GM21360 (cell line): ENCODE measurements at regions not wholly inside any gene's neighbourhood (a gene's known extent, or its start where the extent isn't known, plus 50 kb on each side); places are given as distances from the start of the nearest gene placed in this dataset.
A peak's percentile ranks its signal among the peaks of the same experiment; 100 is the strongest.

Experiments
- ATAC-seq: cut with Tn5 transposase; IDR thresholded peaks from one replicate; pipeline ENCODE4 v1.9.1; 2021; ENCODE audit warnings: mild to moderate bottlenecking, moderate library complexity; ENCODE audit not compliant: unreplicated experiment

- no peak for ATAC-seq
These were observed 226.2 kb downstream of the MC4R start for GRCh38 chr18:60146220-60146960.

DNA sequence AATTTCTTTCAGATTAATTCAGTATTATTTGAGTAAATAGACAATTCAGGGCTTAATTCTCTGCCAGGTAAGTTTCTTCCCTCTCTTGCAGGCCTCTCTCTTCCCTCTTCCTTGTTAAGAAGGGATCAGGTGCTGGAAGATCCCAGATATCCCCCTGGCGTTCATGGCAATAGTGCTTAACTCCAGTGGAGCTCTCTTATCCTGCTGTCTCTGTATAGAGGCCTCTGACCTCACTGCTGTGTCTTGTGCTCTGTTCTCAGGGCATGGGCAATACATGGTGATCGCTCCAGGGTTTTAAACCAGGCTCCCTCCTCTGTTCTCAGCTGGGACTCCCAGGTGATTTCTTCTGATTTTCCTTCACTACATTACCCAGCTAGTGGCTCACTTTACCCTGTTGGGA, 226.8 kb downstream of the MC4R start:
- ATAC-seq: no peak

GRCh38 chr18:60134806-60135205, 235.0 kb downstream of the PMAIP1 start:
- no peak for ATAC-seq

GRCh38 chr18:60130284-60130683, 230.5 kb downstream of the PMAIP1 start:
- no peak for ATAC-seq

DNA sequence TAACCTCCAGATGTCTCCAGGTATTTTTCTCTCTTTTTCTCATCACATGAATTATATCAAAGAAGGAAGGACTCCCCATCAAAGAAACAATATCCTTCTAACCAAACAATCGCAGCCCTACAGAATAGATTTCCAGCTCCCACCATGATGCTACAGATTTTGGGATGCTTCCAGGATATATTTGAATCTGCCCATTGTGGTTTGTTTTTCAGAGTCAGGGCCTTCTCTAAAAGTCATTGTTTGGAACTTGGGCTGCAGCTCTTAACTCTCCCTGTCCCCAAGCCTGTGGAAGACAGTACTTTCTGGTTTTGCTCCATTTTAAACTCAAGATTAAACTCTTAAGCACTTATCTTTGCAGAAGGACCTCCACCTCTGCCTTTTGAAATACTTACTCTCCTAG, 223.2 kb downstream of the PMAIP1 start:
- ATAC-seq: no peak

GRCh38 chr18:60122339-60122738, 222.5 kb downstream of the PMAIP1 start:
- no peak for ATAC-seq

- ATAC-seq: no peak
These were observed 220.5 kb downstream of the PMAIP1 start for GRCh38 chr18:60120231-60120750.

- no peak for ATAC-seq
These were observed 217.5 kb downstream of the PMAIP1 start for GRCh38 chr18:60117321-60117720.

DNA sequence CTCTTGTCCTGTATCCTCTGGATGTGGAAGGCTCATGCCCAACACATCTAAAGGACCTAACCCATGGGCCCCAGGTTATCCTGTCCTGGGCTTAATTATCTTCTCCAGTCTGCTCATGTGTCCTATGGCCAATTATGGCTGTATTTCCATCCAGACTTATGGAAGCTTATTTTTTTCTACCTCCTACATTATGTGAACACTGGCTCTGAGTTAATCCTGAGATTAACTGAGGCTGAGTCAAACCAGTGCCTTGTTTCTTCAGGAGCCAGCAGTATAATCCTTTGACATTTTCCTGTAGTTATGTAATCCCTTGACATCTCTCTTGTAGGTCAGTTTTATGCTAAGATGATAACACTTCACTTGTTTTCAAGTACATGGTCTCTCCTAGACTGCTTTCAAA, 213.6 kb downstream of the PMAIP1 start:
- no peak for ATAC-seq

DNA sequence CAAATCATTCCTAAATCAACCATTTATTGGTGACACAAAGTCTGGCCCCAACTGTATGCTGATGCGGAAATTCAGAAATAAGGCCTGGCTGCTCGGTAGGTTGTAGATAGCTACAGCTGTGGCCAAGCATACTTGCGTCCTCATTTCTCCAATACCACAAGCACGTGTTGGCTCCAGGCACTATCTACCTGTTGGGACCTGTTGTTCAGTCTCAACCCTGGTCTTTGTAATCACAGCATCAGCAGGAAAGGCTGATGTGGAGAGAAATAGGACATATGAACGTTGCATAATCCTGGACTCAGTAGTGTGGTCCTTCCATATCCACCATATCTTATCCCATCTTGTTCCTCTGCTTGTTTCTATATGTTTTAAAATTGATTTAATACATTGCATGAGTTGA, 212.6 kb downstream of the PMAIP1 start:
- no peak for ATAC-seq

- no peak for ATAC-seq
These were observed 211.7 kb downstream of the PMAIP1 start for GRCh38 chr18:60111525-60111924.

DNA sequence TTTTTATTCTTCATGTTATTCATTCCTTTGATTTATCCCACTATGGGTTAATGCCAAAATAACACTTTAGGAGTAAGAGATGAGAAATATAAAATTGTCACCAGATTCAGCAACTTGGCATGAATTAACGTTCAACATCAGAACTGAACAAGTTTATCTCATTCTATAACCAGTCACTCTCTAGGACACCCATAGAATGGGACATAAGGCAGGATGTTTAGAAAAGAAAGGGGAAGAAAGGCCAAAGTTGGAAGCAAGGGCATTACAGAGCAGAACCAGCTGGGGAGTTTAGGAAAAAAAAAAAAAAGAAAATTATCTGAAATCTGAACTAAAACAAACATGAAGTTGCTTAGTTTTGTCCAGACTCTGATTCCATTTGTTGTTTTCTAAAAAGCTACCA, 211.0 kb downstream of the PMAIP1 start:
- no peak for ATAC-seq

DNA sequence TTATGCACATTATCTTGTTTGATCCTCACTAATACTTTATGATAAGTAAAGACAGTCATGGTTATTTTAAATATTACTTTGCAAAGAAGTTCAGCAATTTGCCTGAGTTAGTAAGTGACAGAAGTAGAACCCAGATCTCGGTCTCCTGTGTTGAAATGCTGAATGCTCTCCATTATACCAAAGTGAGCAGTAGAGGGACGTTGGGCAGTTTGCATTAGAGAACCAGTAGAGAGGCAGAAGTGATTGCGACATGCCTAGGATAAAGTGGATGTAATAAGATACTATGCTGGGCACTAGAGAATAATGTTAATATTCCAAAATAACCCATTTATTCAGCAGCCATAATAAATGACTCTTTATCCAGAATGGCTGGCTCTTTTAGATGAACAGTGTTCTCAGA, 201.0 kb downstream of the PMAIP1 start:
- ATAC-seq: no peak

GRCh38 chr18:60099709-60100108, 199.9 kb downstream of the PMAIP1 start:
- ATAC-seq: no peak

DNA sequence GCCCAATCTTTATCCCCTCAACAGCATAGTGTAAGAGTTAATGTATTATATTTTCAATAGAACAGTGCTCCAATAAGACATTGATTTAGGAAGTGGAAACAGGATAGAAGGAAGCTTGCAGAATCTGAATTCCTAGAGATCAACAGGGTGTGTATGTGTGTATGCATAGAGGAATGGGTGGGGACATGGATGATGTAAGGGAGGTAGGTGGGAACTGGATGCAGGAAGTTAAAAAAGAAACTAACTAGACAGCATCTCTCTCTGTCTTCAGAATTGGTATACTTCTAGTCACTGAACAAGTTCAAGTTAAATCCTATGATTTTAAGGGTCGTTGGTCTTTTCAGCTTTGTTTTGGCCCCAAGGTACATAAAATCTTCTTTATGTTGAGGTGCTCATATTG, 196.6 kb downstream of the PMAIP1 start:
- ATAC-seq: no peak

DNA sequence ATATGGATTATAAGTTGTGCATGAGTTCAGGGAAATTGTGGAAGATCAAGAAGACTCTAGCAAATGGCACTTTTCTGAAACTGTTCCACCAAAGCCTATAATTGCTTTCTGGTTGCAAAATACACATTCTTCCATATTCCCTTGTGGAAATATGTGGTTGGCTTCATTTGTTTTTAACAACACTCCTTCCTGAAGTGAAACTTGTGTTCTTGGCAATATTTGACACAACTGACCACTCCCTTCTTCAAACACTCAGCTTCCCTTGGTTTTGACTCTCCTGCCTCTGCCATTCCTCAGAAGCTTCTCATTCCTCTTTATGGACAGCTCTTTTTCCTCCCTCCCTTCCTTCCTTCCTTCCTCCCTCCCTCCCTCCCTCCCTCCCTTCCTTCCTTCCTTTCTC, 192.3 kb downstream of the PMAIP1 start:
- ATAC-seq: no peak

DNA sequence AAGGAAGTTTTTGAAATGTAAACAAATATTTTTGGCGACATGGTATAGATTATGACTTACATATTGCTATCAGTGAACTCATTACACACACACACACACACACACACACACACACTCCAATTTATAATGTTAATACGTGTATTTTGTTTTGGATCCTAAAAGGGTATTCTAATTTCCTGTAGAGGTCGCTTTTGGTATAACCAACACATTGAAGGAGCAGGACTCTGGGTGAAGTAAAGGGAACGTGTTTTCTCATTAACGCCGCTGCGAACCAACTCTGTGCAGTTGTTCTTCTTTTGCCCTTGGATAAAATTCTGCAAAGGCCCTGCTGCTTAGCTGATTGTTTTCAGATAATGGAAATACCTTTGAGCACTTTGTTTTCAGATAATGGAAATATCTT, 190.4 kb downstream of the PMAIP1 start:
- ATAC-seq: peak; percentile 72

DNA sequence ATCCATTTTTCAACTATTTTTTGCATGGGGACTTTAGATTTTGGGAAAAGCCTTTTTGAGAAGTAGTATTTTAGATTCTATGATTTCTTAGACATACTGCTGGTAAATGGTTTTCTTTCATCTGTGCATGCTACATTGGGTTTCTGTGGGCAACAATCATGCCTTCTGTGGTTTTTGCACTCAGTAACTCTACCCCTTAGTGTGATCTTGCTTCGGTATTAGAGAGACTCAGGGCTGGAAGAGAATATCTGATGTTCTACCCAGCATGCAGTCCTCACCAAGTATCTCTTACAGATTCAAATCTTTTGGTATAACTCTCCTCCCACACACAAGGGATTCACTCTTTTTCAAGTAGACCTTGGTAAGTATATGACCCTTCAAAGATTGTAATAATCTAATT, 183.0 kb downstream of the PMAIP1 start:
- no peak for ATAC-seq

DNA sequence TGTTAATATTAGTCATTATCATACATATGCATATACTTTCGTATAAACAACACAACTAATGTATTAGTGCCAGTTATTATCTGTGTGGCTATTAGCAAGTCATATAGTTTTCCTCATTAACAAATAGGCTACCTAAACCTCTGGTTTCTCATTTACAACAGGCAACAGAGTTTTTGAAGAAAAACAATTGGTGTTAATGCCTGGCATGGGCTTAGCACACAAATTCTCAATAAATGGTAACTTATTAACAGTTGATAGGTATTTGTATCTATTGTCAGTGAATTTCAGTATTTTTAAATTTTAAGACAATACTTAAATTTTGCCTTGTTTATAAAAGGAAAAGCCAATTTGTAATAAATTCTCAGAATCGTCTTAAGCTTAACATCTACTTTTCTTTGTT, 182.5 kb downstream of the PMAIP1 start:
- no peak for ATAC-seq

DNA sequence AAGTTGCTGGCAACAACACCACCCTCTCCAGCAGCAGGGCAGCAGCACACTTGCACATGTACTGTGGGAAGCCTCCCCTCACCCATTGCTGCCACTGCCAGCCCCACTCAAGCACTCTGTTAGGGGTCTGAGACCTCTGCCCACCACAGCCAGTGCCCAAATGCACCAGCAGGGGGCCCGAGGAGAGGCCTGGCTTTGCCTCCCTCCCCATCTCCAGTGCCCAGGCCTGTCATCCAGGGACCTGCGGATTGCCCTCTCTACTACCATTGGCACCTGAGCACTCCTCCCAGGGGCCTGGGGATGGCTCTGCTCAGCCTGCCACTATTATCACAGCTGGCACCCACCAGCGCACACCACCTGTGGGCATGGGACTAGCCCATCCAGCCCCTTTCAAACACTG, 175.7 kb downstream of the PMAIP1 start:
- ATAC-seq: no peak

- ATAC-seq: no peak
These were observed 170.8 kb downstream of the PMAIP1 start for GRCh38 chr18:60070631-60071030.

DNA sequence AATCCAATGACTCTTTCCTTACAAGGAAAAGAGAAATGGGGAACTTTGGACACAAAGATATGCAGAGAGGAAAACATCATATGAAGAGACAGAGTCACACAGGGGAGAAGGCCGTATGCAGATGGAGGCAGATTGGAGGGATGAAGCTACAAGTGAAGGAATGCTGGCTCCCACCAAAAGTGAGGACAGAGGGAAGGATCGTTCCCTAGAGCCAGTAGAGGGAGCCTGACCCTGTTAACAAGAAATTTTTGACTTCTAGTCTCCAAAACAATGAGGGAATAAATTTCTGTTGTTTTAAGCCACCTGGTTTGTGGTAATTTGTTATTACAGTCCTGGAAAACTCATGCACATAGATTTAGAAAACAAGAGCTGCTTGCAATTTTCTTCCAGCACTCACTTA, 169.3 kb downstream of the PMAIP1 start:
- ATAC-seq: no peak
